Activated CD4-positive, alpha-beta T cell treated with anti-CD3 and anti-CD28 coated beads, Interleukin-2, amount 10 ng/mL, durations not matched to agents 7 days and 5 days (primary cell): ENCODE measurements at regions not wholly inside any gene's neighbourhood (a gene's known extent, or its start where the extent isn't known, plus 50 kb on each side); places are given as distances from the start of the nearest gene placed in this dataset.
"Not testable (repeated sequence)": the region's sequence is repeated elsewhere in the genome, so short reads cannot be mapped to it uniquely, and the experiment has no call there.

Experiments
- CTCF ChIA-PET: fragments of 350-600 bp; sonication (Branson Sonifier 250); formaldehyde crosslinking; loops from one replicate; lab custom pipeline; 2021; ENCODE audit warnings: antibody characterized with exemption; lab: Charles Lee
- POLR2A ChIA-PET: fragments of 350-600 bp; sonication (Branson Sonifier 250); formaldehyde crosslinking; loops from one replicate; lab custom pipeline; 2021; ENCODE audit warnings: antibody characterized with exemption; lab: Charles Lee
- DNase-seq: peaks from one replicate; pipeline ENCODE4 v3.0.0-alpha.2; 2020
- H3K27ac Mint-ChIP-seq: one replicate; pipeline ENCODE4 v1.8.0; 2021; ENCODE audit warnings: mild to moderate bottlenecking, moderate library complexity, mixed read lengths
- H3K27me3 Mint-ChIP-seq: one replicate; pipeline ENCODE4 v1.8.0; 2021; ENCODE audit warnings: mixed read lengths
- H3K36me3 Mint-ChIP-seq: one replicate; pipeline ENCODE4 v1.8.0; 2021; ENCODE audit warnings: low read depth, mixed read lengths
- H3K4me1 Mint-ChIP-seq: one replicate; pipeline ENCODE4 v1.8.0; 2021; ENCODE audit warnings: mixed read lengths
- H3K4me3 Mint-ChIP-seq: one replicate; pipeline ENCODE4 v1.8.0; 2021; ENCODE audit warnings: mild to moderate bottlenecking, moderate library complexity, mixed read lengths
- H3K9me3 Mint-ChIP-seq: one replicate; pipeline ENCODE4 v1.8.0; 2021; ENCODE audit warnings: mixed read lengths

GRCh38 chr7:155392726-155393570 lies 65.0 kb upstream of the EN2 start:
- ChIA-PET CTCF (no interaction called here), POLR2A (no interaction called here)
- Mint-ChIP-seq H3K36me3 (no peaks in the 10 kb centered on the region), H3K4me3 (no peak overlapping the region), H3K27me3 (peaks cover 6% of the 10 kb centered on the region), H3K9me3 (no peaks in the 10 kb centered on the region), H3K4me1 (no peaks in the 10 kb centered on the region), H3K27ac (no peak overlapping the region)
- no peak for DNase-seq

GRCh38 chr7:155394413-155394812 lies 63.5 kb upstream of the EN2 start:
- H3K4me3 Mint-ChIP-seq: no peak overlapping the region
- ChIA-PET CTCF (interaction anchor here (0.7 to 1.3 kb wide), 2 partner anchors 11 to 15 kb away, joined by 3 read pairs; no protein-coding TSS in a partner anchor), POLR2A (no interaction called here)
- H3K9me3 Mint-ChIP-seq: no peaks in the 10 kb centered on the region
- DNase-seq: no peak
- H3K27ac Mint-ChIP-seq: no peak overlapping the region
- H3K27me3 Mint-ChIP-seq: peaks cover 6% of the 10 kb centered on the region
- no peaks in the 10 kb centered on the region for H3K4me1 Mint-ChIP-seq
- no peaks in the 10 kb centered on the region for H3K36me3 Mint-ChIP-seq

GRCh38 chr7:155395176-155395797 lies 62.6 kb upstream of the EN2 start:
- no peaks in the 10 kb centered on the region for H3K36me3 Mint-ChIP-seq
- ChIA-PET POLR2A (no interaction called here), CTCF (interaction anchor here (1.3 kb wide), 1 partner anchor 12 kb away, joined by 3 read pairs; no protein-coding TSS in a partner anchor)
- H3K27ac Mint-ChIP-seq: no peak overlapping the region
- DNase-seq: no peak
- H3K4me1 Mint-ChIP-seq: no peaks in the 10 kb centered on the region
- no peaks in the 10 kb centered on the region for H3K9me3 Mint-ChIP-seq
- peaks cover 6% of the 10 kb centered on the region for H3K27me3 Mint-ChIP-seq
- no peak overlapping the region for H3K4me3 Mint-ChIP-seq

- no peaks in the 10 kb centered on the region for H3K4me1 Mint-ChIP-seq
- ChIA-PET POLR2A (no interaction called here), CTCF (no interaction called here)
- no peak overlapping the region for H3K27ac Mint-ChIP-seq
- no peaks in the 10 kb centered on the region for H3K9me3 Mint-ChIP-seq
- H3K27me3 Mint-ChIP-seq: peaks cover 6% of the 10 kb centered on the region
- DNase-seq: no peak
- no peak overlapping the region for H3K4me3 Mint-ChIP-seq
- H3K36me3 Mint-ChIP-seq: no peaks in the 10 kb centered on the region
Measured at GRCh38 chr7:155396661-155397060, 61.3 kb upstream of the EN2 start.

- H3K36me3 Mint-ChIP-seq, CTCF ChIA-PET, H3K4me1 Mint-ChIP-seq, H3K9me3 Mint-ChIP-seq, H3K4me3 Mint-ChIP-seq, H3K27ac Mint-ChIP-seq, POLR2A ChIA-PET, H3K27me3 Mint-ChIP-seq, DNase-seq: not testable (repeated sequence)
Measured at GRCh38 chr7:155397758-155398714, 59.9 kb upstream of the EN2 start.

- no peaks in the 10 kb centered on the region for H3K9me3 Mint-ChIP-seq
- H3K27ac Mint-ChIP-seq: no peak overlapping the region
- no peak for DNase-seq
- H3K4me1 Mint-ChIP-seq: no peaks in the 10 kb centered on the region
- no peak overlapping the region for H3K4me3 Mint-ChIP-seq
- no peaks in the 10 kb centered on the region for H3K36me3 Mint-ChIP-seq
- POLR2A ChIA-PET: no interaction called here
- CTCF ChIA-PET: no interaction called here
- H3K27me3 Mint-ChIP-seq: peaks cover 8% of the 10 kb centered on the region
Measured at GRCh38 chr7:155398944-155399343, 59.0 kb upstream of the EN2 start.

GRCh38 chr7:155399577-155399976 lies 58.4 kb upstream of the EN2 start:
- Mint-ChIP-seq H3K36me3 (no peaks in the 10 kb centered on the region), H3K4me1 (no peaks in the 10 kb centered on the region), H3K27me3 (peaks cover 7% of the 10 kb centered on the region), H3K4me3 (no peak overlapping the region), H3K9me3 (no peaks in the 10 kb centered on the region), H3K27ac (no peak overlapping the region)
- CTCF ChIA-PET: no interaction called here
- no peak for DNase-seq
- POLR2A ChIA-PET: no interaction called here

GRCh38 chr7:155401231-155401630 lies 56.7 kb upstream of the EN2 start:
- CTCF ChIA-PET: interaction anchor here (0.9 kb wide), 1 partner anchor 25 kb away, joined by 3 read pairs; no protein-coding TSS in a partner anchor
- H3K36me3 Mint-ChIP-seq: no peaks in the 10 kb centered on the region
- no peaks in the 10 kb centered on the region for H3K9me3 Mint-ChIP-seq
- no peaks in the 10 kb centered on the region for H3K4me1 Mint-ChIP-seq
- H3K27me3 Mint-ChIP-seq: peaks cover 5% of the 10 kb centered on the region
- H3K27ac Mint-ChIP-seq: no peak overlapping the region
- no peak overlapping the region for H3K4me3 Mint-ChIP-seq
- DNase-seq: no peak
- POLR2A ChIA-PET: no interaction called here

GRCh38 chr7:155401884-155402283 lies 56.0 kb upstream of the EN2 start:
- H3K27me3 Mint-ChIP-seq: peaks cover 5% of the 10 kb centered on the region
- no peak overlapping the region for H3K27ac Mint-ChIP-seq
- H3K36me3 Mint-ChIP-seq: no peaks in the 10 kb centered on the region
- CTCF ChIA-PET: interaction anchor here (0.9 kb wide), 1 partner anchor 24 kb away, joined by 3 read pairs; no protein-coding TSS in a partner anchor
- DNase-seq: no peak
- H3K4me3 Mint-ChIP-seq: no peak overlapping the region
- H3K4me1 Mint-ChIP-seq: no peaks in the 10 kb centered on the region
- no peaks in the 10 kb centered on the region for H3K9me3 Mint-ChIP-seq
- POLR2A ChIA-PET: no interaction called here

- H3K27me3 Mint-ChIP-seq: peaks cover 5% of the 10 kb centered on the region
- POLR2A ChIA-PET: no interaction called here
Measured at GRCh38 chr7:155402941-155403340, 55.0 kb upstream of the EN2 start.

GRCh38 chr7:155404976-155405375 lies 53.0 kb upstream of the EN2 start:
- DNase-seq: no peak
- Mint-ChIP-seq H3K4me1 (no peaks in the 10 kb centered on the region), H3K4me3 (no peak overlapping the region), H3K27ac (no peak overlapping the region), H3K9me3 (no peaks in the 10 kb centered on the region), H3K27me3 (peaks cover 7% of the 10 kb centered on the region), H3K36me3 (no peaks in the 10 kb centered on the region)
- POLR2A ChIA-PET: no interaction called here
- CTCF ChIA-PET: no interaction called here

More at GRCh38 chr7:155402941-155403340, 55.0 kb upstream of the EN2 start:
- Mint-ChIP-seq H3K27ac (no peak overlapping the region), H3K36me3 (no peaks in the 10 kb centered on the region), H3K4me3 (no peak overlapping the region), H3K9me3 (no peaks in the 10 kb centered on the region), H3K4me1 (no peaks in the 10 kb centered on the region)
- DNase-seq: no peak
- CTCF ChIA-PET: no interaction called here

GRCh38 chr7:155405399-155406318 lies 52.3 kb upstream of the EN2 start:
- CTCF ChIA-PET: no interaction called here
- Mint-ChIP-seq H3K4me3 (no peak overlapping the region), H3K27ac (no peak overlapping the region), H3K9me3 (no peaks in the 10 kb centered on the region), H3K4me1 (no peaks in the 10 kb centered on the region), H3K36me3 (no peaks in the 10 kb centered on the region), H3K27me3 (peaks cover 7% of the 10 kb centered on the region)
- DNase-seq: no peak
- POLR2A ChIA-PET: no interaction called here
